AG09319 (cell line): ENCODE measurements at regions not wholly inside any gene's neighbourhood (a gene's known extent, or its start where the extent isn't known, plus 50 kb on each side); places are given as distances from the start of the nearest gene placed in this dataset.

Experiments used
- DNase-seq: peaks from one replicate; pipeline ENCODE4 v3.0.0-alpha.2; 2010; ENCODE audit warnings: low read depth; ENCODE audit errors: extremely low read depth
- CTCF ChIP-seq: IDR thresholded peaks from 2 replicates; pipeline ENCODE4 v1.5.1; 2011; ENCODE audit warnings: low read depth, mild to moderate bottlenecking, inconsistent platforms, low read length, moderate library complexity

GRCh38 chr18:57243624-57244179, 96.8 kb downstream of the BOD1L2 start:
- no peak for TF ChIP-seq CTCF
- no peak for DNase-seq

- no peak for DNase-seq
- TF ChIP-seq CTCF = no peak
These were observed 102.3 kb downstream of the BOD1L2 start for GRCh38 chr18:57249179-57249578.

- no peak for DNase-seq
- no peak for TF ChIP-seq CTCF
These were observed 102.5 kb upstream of the ST8SIA3 start for GRCh38 chr18:57249883-57250282.

- no peak for TF ChIP-seq CTCF
- DNase-seq = no peak
These were observed 100.6 kb upstream of the ST8SIA3 start for GRCh38 chr18:57251747-57252146.

GRCh38 chr18:57253903-57254302, 98.5 kb upstream of the ST8SIA3 start:
- no peak for DNase-seq

GRCh38 chr18:57258131-57258777, 94.1 kb upstream of the ST8SIA3 start:
- no peak for TF ChIP-seq CTCF
- no peak for DNase-seq

More at GRCh38 chr18:57253903-57254302, 98.5 kb upstream of the ST8SIA3 start:
- no peak for TF ChIP-seq CTCF

GRCh38 chr18:57267368-57267925, 84.9 kb upstream of the ST8SIA3 start:
- DNase-seq = no peak
- no peak for TF ChIP-seq CTCF
